GM23338 (cell line): ENCODE measurements at regions not wholly inside any gene's neighbourhood (a gene's known extent, or its start where the extent isn't known, plus 50 kb on each side); places are given as distances from the start of the nearest gene placed in this dataset.

ENCODE experiments used
- ATAC-seq: fragments of 200-7000 bp; cut with Tn5 transposase; 3 replicates; pipeline ENCODE4 v1.9.1; 2020
- DNase-seq: peaks from one replicate; pipeline ENCODE4 v3.0.0-alpha.2; 2015; ENCODE audit warnings: low spot score
- H2AFZ ChIP-seq: fragments of 200-600 bp; sonication (generic); 2 replicates; pipeline ENCODE4 v1.8.0; 2016; ENCODE audit warnings: antibody characterized with exemption, mild to moderate bottlenecking, moderate library complexity
- H3F3A ChIP-seq: fragments of 200-600 bp; sonication (generic); replicated peaks from 2 replicates; pipeline ENCODE4 v1.8.0; 2017; ENCODE audit warnings: antibody characterized with exemption, mixed run types, low read depth
- H3K27ac ChIP-seq: fragments of 200-600 bp; sonication (generic); 2 replicates; pipeline ENCODE4 v1.6.1; 2016; ENCODE audit warnings: low read depth
- H3K27me3 ChIP-seq: fragments of 200-600 bp; sonication (generic); 2 replicates; pipeline ENCODE4 v1.8.0; 2016; ENCODE audit warnings: mild to moderate bottlenecking, mixed run types, moderate library complexity; ENCODE audit not compliant: insufficient read depth
- H3K36me3 ChIP-seq: fragments of 200-600 bp; sonication (generic); 2 replicates; pipeline ENCODE4 v1.8.0; 2016; ENCODE audit warnings: mild to moderate bottlenecking; ENCODE audit not compliant: insufficient read depth
- H3K4me1 ChIP-seq: fragments of 200-600 bp; sonication (generic); 2 replicates; pipeline ENCODE4 v1.8.0; 2016; ENCODE audit warnings: mild to moderate bottlenecking, moderate library complexity; ENCODE audit not compliant: insufficient read depth
- H3K4me2 ChIP-seq: fragments of 200-600 bp; sonication (generic); 2 replicates; pipeline ENCODE4 v1.7.1; 2017; ENCODE audit warnings: mixed run types
- H3K4me3 ChIP-seq: fragments of 200-600 bp; sonication (generic); 2 replicates; pipeline ENCODE4 v1.6.1; 2016; ENCODE audit warnings: mixed run types
- H3K79me2 ChIP-seq: fragments of 200-600 bp; sonication (generic); replicated peaks from 2 replicates; pipeline ENCODE4 v1.8.0; 2017; ENCODE audit warnings: mild to moderate bottlenecking; ENCODE audit not compliant: insufficient read depth
- H3K9me2 ChIP-seq: fragments of 200-600 bp; sonication (generic); 2 replicates; pipeline ENCODE4 v1.8.0; 2017; ENCODE audit not compliant: insufficient read depth
- H4K20me1 ChIP-seq: fragments of 200-600 bp; sonication (generic); replicated peaks from 2 replicates; pipeline ENCODE4 v1.8.0; 2017; ENCODE audit warnings: mild to moderate bottlenecking; ENCODE audit not compliant: insufficient read depth
- H3K27ac Mint-ChIP-seq: 2 replicates; pipeline ENCODE4 v1.8.0; 2020; ENCODE audit warnings: inconsistent platforms, mild to moderate bottlenecking, moderate library complexity, mixed read lengths
- H3K27me3 Mint-ChIP-seq: 3 replicates; pipeline ENCODE4 v1.8.0; 2022; ENCODE audit warnings: low read depth, mild to moderate bottlenecking, moderate library complexity, mixed read lengths, inconsistent platforms; ENCODE audit not compliant: insufficient read depth, poor library complexity
- H3K36me3 Mint-ChIP-seq: 3 replicates; pipeline ENCODE4 v1.8.0; 2021; ENCODE audit warnings: low read depth, mild to moderate bottlenecking, inconsistent platforms, moderate library complexity, mixed read lengths
- H3K4me1 Mint-ChIP-seq: 3 replicates; pipeline ENCODE4 v1.8.0; 2020; ENCODE audit warnings: mild to moderate bottlenecking, inconsistent platforms, mixed read lengths
- H3K4me3 Mint-ChIP-seq: 3 replicates; pipeline ENCODE4 v1.8.0; 2021; ENCODE audit warnings: moderate library complexity, mild to moderate bottlenecking, inconsistent platforms, mixed read lengths
- H3K9me3 Mint-ChIP-seq: 3 replicates; pipeline ENCODE4 v1.8.0; 2020; ENCODE audit warnings: moderate library complexity, mild to moderate bottlenecking, inconsistent platforms, mixed read lengths
- EZH2 ChIP-seq: fragments of 200-600 bp; sonication (generic); IDR thresholded peaks from one replicate; pipeline ENCODE4 v1.8.0; 2017; ENCODE audit warnings: antibody characterized with exemption, mild to moderate bottlenecking, low read depth; ENCODE audit not compliant: unreplicated experiment
- NANOG ChIP-seq: IDR thresholded peaks from 2 replicates; pipeline ENCODE4 v1.6.1; 2016; ENCODE audit warnings: antibody characterized with exemption, borderline replicate concordance
- POLR2AphosphoS5 ChIP-seq: IDR thresholded peaks from 2 replicates; pipeline ENCODE4 v1.6.1; 2016; ENCODE audit warnings: antibody characterized with exemption, low read depth
- STAT1 ChIP-seq: IDR thresholded peaks from one replicate; pipeline ENCODE4 v1.6.1; 2016; ENCODE audit warnings: antibody characterized with exemption; ENCODE audit not compliant: unreplicated experiment
- ZNF114 ChIP-seq: fragments of 250-450 bp; sonication (Bioruptor Pico); IDR thresholded peaks from 2 replicates; pipeline ENCODE4 v1.5.0; 2020; ENCODE audit warnings: mild to moderate bottlenecking, moderate library complexity
- ZNF331 ChIP-seq: fragments of 250-450 bp; sonication (Bioruptor Pico); IDR thresholded peaks from 2 replicates; pipeline ENCODE4 v1.5.0; 2020; ENCODE audit warnings: low read depth, mild to moderate bottlenecking, moderate library complexity
- TF ChIP-seq, protein P1 (sequence below), 2 experiments: fragments of 200-600 bp in 1 of 2; sonication (generic) in 1 of 2; conservative IDR thresholded peaks; 2 replicates each; pipeline versions ENCODE4 v1.5.1 to v1.6.1; 2016 to 2017; ENCODE audit warnings: antibody characterized with exemption in 2 of 2, low read depth in 2 of 2, mild to moderate bottlenecking in 2 of 2, moderate library complexity in 1 of 2
- TF ChIP-seq, protein P2 (sequence below): IDR thresholded peaks from 2 replicates; pipeline ENCODE4 v1.6.1; 2016; ENCODE audit warnings: antibody characterized with exemption
- TF ChIP-seq, protein P3 (sequence below): IDR thresholded peaks from one replicate; pipeline ENCODE4 v1.6.1; 2018; ENCODE audit warnings: antibody characterized with exemption; ENCODE audit not compliant: unreplicated experiment

DNA sequence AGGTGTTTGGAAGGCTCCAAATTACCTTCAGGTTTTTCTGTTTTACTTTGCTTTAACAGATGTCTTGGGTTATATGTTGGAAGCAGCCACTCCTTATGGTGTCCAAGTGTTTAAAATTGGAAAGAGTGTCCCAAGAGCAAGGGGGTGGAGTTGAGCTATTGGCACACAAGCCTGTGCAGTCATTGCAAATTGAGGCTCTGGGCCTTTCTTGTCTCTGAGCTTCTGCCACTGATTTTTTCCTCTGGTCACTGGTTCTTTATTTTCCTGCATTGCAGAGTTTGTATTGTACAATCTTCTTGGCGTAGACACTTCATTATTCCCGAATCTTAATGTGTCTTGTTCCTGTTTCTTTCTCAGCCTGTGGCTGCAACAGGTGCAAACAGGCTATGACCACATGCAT lies 598.8 kb downstream of the RNF144B start:
- DNase-seq = no peak
- TF ChIP-seq POLR2AphosphoS5 (no peak), EZH2 (no peak), ZNF114 (no peak)
- TF ChIP-seq, protein P1, sequence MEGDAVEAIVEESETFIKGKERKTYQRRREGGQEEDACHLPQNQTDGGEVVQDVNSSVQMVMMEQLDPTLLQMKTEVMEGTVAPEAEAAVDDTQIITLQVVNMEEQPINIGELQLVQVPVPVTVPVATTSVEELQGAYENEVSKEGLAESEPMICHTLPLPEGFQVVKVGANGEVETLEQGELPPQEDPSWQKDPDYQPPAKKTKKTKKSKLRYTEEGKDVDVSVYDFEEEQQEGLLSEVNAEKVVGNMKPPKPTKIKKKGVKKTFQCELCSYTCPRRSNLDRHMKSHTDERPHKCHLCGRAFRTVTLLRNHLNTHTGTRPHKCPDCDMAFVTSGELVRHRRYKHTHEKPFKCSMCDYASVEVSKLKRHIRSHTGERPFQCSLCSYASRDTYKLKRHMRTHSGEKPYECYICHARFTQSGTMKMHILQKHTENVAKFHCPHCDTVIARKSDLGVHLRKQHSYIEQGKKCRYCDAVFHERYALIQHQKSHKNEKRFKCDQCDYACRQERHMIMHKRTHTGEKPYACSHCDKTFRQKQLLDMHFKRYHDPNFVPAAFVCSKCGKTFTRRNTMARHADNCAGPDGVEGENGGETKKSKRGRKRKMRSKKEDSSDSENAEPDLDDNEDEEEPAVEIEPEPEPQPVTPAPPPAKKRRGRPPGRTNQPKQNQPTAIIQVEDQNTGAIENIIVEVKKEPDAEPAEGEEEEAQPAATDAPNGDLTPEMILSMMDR (conservative IDR thresholded peaks at IDR 0.05; ENCODE audit: low read depth in 2 of 2) = no peak
- Mint-ChIP-seq H3K27ac (no peak overlapping the region), H3K9me3 (no peaks in the 10 kb centered on the region), H3K4me3 (no peak overlapping the region), H3K27me3 (no peaks in the 10 kb centered on the region), H3K4me1 (peaks cover 7% of the 10 kb centered on the region; the same call in 2 of the 3 replicates), H3K36me3 (no peaks in the 10 kb centered on the region)
- Histone ChIP-seq H3K4me2 (no peak overlapping the region), H3K36me3 (no peaks in the 10 kb centered on the region), H3K4me1 (0 out of 2 replicates have a peak, but pooled peaks cover 5% of the 10 kb centered on the region), H3K79me2 (no peaks in the 10 kb centered on the region), H2AFZ (0 out of 2 replicates have a peak overlapping the region, but pooled peaks have one; percentile 14), H3K27me3 (no peaks in the 10 kb centered on the region), H3F3A (no peaks in the 10 kb centered on the region), H3K4me3 (no peak overlapping the region), H3K9me2 (no peaks in the 10 kb centered on the region), H4K20me1 (no peaks in the 10 kb centered on the region), H3K27ac (no peak overlapping the region)
- no peak for ATAC-seq

DNA sequence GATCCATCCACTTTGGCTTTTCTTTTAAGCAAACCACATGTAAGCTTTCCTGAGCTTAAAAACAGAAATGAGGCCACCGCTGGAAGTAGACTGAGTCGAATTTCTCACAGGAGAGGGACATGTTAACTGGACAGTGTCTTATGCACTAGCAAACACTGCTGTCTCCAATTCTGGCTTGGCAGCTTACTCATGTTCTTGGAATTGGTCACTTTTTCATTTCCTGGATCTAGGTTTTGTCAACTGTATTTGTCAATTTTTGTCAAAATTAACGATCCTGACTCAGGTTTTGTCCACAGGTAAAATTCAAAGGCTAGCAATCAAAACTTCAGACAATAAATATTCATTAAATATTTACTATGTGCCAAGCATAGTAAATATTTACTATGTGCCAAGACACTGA lies 601.5 kb downstream of the RNF144B start:
- peaks cover 16% of the 10 kb centered on the region for H3K4me1 Mint-ChIP-seq
- Histone ChIP-seq H3K27me3 (no peaks in the 10 kb centered on the region), H3K79me2 (no peaks in the 10 kb centered on the region), H3F3A (no peaks in the 10 kb centered on the region), H3K9me2 (no peaks in the 10 kb centered on the region), H3K4me3 (no peak overlapping the region), H4K20me1 (no peaks in the 10 kb centered on the region), H3K4me1 (peaks cover 12% of the 10 kb centered on the region; the same call in 1 of the 2 replicates), H3K4me2 (no peak overlapping the region), H3K27ac (no peak overlapping the region), H3K36me3 (no peaks in the 10 kb centered on the region), H2AFZ (no peak overlapping the region)
- no peaks in the 10 kb centered on the region for H3K36me3 Mint-ChIP-seq
- H3K27me3 Mint-ChIP-seq = no peaks in the 10 kb centered on the region
- ATAC-seq = no peak
- no peaks in the 10 kb centered on the region for H3K9me3 Mint-ChIP-seq
- DNase-seq = no peak
- no peak overlapping the region for H3K4me3 Mint-ChIP-seq
- no peak overlapping the region for H3K27ac Mint-ChIP-seq
- TF ChIP-seq STAT1 (no peak), EZH2 (no peak), NANOG (no peak), ZNF114 (no peak), ZNF331 (CRISPR knock-in tag) (no peak), POLR2AphosphoS5 (no peak)
- TF ChIP-seq, protein P2, sequence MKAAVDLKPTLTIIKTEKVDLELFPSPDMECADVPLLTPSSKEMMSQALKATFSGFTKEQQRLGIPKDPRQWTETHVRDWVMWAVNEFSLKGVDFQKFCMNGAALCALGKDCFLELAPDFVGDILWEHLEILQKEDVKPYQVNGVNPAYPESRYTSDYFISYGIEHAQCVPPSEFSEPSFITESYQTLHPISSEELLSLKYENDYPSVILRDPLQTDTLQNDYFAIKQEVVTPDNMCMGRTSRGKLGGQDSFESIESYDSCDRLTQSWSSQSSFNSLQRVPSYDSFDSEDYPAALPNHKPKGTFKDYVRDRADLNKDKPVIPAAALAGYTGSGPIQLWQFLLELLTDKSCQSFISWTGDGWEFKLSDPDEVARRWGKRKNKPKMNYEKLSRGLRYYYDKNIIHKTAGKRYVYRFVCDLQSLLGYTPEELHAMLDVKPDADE = no peak
- TF ChIP-seq, protein P1 (conservative IDR thresholded peaks at IDR 0.05; ENCODE audit: low read depth in 2 of 2) = no peak
- TF ChIP-seq, protein P3, sequence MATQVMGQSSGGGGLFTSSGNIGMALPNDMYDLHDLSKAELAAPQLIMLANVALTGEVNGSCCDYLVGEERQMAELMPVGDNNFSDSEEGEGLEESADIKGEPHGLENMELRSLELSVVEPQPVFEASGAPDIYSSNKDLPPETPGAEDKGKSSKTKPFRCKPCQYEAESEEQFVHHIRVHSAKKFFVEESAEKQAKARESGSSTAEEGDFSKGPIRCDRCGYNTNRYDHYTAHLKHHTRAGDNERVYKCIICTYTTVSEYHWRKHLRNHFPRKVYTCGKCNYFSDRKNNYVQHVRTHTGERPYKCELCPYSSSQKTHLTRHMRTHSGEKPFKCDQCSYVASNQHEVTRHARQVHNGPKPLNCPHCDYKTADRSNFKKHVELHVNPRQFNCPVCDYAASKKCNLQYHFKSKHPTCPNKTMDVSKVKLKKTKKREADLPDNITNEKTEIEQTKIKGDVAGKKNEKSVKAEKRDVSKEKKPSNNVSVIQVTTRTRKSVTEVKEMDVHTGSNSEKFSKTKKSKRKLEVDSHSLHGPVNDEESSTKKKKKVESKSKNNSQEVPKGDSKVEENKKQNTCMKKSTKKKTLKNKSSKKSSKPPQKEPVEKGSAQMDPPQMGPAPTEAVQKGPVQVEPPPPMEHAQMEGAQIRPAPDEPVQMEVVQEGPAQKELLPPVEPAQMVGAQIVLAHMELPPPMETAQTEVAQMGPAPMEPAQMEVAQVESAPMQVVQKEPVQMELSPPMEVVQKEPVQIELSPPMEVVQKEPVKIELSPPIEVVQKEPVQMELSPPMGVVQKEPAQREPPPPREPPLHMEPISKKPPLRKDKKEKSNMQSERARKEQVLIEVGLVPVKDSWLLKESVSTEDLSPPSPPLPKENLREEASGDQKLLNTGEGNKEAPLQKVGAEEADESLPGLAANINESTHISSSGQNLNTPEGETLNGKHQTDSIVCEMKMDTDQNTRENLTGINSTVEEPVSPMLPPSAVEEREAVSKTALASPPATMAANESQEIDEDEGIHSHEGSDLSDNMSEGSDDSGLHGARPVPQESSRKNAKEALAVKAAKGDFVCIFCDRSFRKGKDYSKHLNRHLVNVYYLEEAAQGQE = no peak
